NCI-H226 (cell line): ENCODE measurements at regions not wholly inside any gene's neighbourhood (a gene's known extent, or its start where the extent isn't known, plus 50 kb on each side); places are given as distances from the start of the nearest gene placed in this dataset.
"Not testable (repeated sequence)": the region's sequence is repeated elsewhere in the genome, so short reads cannot be mapped to it uniquely, and the experiment has no call there.

ENCODE experiments used
- DNase-seq: peaks from one replicate; pipeline ENCODE4 v3.0.0-alpha.2; 2015

GRCh38 chr13:44845281-44846058 lies 143.8 kb downstream of the NUFIP1 start:
- not testable (repeated sequence) for DNase-seq

- no peak for DNase-seq
These were observed 144.5 kb downstream of the NUFIP1 start for GRCh38 chr13:44844786-44845185.

- peak; percentile 5 for DNase-seq
These were observed 145.9 kb downstream of the NUFIP1 start for GRCh38 chr13:44843403-44843802.

GRCh38 chr13:44842158-44842557 lies 147.1 kb downstream of the NUFIP1 start:
- DNase-seq: no peak

GRCh38 chr13:44840131-44840530 lies 149.1 kb downstream of the NUFIP1 start:
- DNase-seq: no peak

- DNase-seq: no peak
These were observed 152.0 kb downstream of the NUFIP1 start for GRCh38 chr13:44837250-44837649.

GRCh38 chr13:44834404-44834803 lies 154.9 kb downstream of the NUFIP1 start:
- no peak for DNase-seq

- DNase-seq: no peak
These were observed 155.6 kb downstream of the NUFIP1 start for GRCh38 chr13:44833626-44834025.

- DNase-seq: no peak
These were observed 156.1 kb downstream of the NUFIP1 start for GRCh38 chr13:44833139-44833538.

GRCh38 chr13:44826591-44827350 lies 162.5 kb downstream of the NUFIP1 start:
- no peak for DNase-seq

- no peak for DNase-seq
These were observed 163.3 kb downstream of the NUFIP1 start for GRCh38 chr13:44825953-44826352.

- DNase-seq: not testable (repeated sequence)
These were observed 165.7 kb downstream of the NUFIP1 start for GRCh38 chr13:44823555-44823954.

- no peak for DNase-seq
These were observed 167.0 kb downstream of the NUFIP1 start for GRCh38 chr13:44822291-44822690.

GRCh38 chr13:44819772-44820171 lies 169.5 kb downstream of the NUFIP1 start:
- DNase-seq: no peak

- DNase-seq: peak; percentile 87
These were observed 170.0 kb downstream of the NUFIP1 start for GRCh38 chr13:44819245-44819644.

GRCh38 chr13:44818428-44818827 lies 170.8 kb downstream of the NUFIP1 start:
- peak; percentile 24 for DNase-seq

GRCh38 chr13:44818016-44818415 lies 171.3 kb downstream of the NUFIP1 start:
- DNase-seq: no peak

GRCh38 chr13:44817131-44817671 lies 172.1 kb downstream of the NUFIP1 start:
- peak; percentile 37 for DNase-seq

GRCh38 chr13:44816701-44817100 lies 172.6 kb downstream of the NUFIP1 start:
- DNase-seq: no peak

- peak; percentile 98 for DNase-seq
These were observed 173.6 kb downstream of the NUFIP1 start for GRCh38 chr13:44815623-44816022.

- no peak for DNase-seq
These were observed 174.4 kb downstream of the NUFIP1 start for GRCh38 chr13:44814836-44815235.

- DNase-seq: no peak
These were observed 175.1 kb downstream of the NUFIP1 start for GRCh38 chr13:44814161-44814560.

- DNase-seq: no peak
These were observed 176.5 kb downstream of the NUFIP1 start for GRCh38 chr13:44812818-44813217.
